HG03108 (cell line): ENCODE measurements at regions not wholly inside any gene's neighbourhood (a gene's known extent, or its start where the extent isn't known, plus 50 kb on each side); places are given as distances from the start of the nearest gene placed in this dataset.

Experiments used
- ATAC-seq: cut with Tn5 transposase; IDR thresholded peaks from one replicate; pipeline ENCODE4 v1.9.1; 2021; ENCODE audit warnings: moderate library complexity; ENCODE audit not compliant: unreplicated experiment

- ATAC-seq = no peak
Observed at GRCh38 chr10:107269626-107270025, 105.1 kb upstream of the SORCS1 start.

- ATAC-seq = no peak
Observed at GRCh38 chr10:107264742-107265141, 100.2 kb upstream of the SORCS1 start.

DNA sequence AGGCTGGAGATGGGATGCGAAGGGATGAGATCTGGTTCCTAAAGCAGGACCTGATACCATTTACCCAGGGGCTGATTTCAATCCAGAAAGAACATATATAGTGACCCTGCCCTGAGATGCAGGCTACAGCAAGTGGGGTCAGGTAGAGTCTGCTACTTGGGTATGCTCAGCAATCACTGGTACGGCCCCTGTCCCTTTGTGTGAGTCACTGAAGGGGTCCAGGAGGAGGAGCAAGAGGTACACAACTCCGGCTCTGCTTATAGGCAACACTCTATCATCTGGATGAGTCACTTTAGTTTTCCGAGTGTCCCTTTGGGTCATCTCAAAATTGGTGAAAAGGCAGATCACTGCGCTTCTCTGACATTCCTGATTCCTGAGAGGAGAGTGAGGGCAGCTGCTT is 79.6 kb upstream of the SORCS1 start:
- ATAC-seq = no peak

DNA sequence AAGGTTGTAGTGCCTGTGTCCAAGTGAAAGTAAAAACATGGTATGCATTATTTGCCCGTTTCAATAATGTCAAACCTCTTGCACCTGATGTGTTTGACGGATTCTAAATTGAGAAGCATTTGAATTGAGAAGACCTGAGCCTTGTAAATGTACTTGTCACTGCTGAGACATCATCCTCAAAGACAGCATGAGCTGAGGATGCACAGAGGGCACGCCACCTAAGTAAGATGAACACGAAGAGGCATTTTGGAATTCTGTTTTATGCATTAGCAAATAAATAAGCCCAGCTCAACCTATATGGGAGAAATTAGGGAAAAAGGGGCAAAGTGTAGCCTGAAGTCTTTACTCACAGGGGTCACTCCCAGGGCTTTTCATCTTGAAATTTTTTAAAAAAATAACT is 73.8 kb upstream of the SORCS1 start:
- ATAC-seq = no peak

DNA sequence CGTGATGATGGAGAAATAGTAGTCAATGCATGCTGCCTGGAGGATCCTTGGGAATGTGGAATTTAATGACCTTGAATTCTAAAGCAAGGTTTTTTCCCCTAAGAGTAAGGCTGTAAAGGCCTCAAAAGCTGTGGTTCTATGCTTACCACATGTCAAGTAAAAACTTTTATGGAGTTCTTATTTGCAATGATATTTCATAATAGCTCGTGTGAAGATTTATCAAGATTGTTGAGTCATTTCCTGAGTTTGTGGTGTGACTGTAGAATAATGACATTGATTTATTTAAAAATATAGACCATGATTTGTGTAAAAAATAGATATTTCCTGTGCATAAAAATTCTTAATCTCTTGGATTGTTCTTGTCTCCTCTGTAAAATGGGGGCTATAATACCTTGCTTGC is 67.5 kb upstream of the SORCS1 start:
- ATAC-seq = no peak

- no peak for ATAC-seq
Observed at GRCh38 chr10:107230887-107231286, 66.4 kb upstream of the SORCS1 start.

DNA sequence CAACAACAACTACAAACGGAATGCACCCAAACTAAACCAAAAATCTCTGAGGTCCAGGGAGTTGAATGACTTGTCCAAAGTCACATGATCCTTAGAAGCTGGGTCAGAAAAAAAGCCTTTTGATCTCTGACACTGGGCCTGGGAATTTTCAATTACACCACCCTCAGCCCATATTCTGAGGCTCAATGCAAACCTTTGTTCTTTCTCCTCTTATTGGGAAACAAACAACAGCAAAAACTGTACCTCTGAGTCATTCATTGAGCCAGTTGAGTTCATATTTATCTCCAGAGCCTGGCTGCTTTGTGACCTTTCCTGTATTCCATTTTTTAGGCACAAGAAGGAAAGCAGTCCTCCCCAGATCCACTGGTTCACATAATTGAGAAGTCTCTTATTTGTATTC is 51.2 kb upstream of the SORCS1 start:
- ATAC-seq = no peak
